ENCODE measurements at regions not wholly inside any gene's neighbourhood (a gene's known extent, or its start where the extent isn't known, plus 50 kb on each side); places are given as distances from the start of the nearest gene placed in this dataset.
A peak's percentile ranks its signal among the peaks of the same experiment; 100 is the strongest.

DNA sequence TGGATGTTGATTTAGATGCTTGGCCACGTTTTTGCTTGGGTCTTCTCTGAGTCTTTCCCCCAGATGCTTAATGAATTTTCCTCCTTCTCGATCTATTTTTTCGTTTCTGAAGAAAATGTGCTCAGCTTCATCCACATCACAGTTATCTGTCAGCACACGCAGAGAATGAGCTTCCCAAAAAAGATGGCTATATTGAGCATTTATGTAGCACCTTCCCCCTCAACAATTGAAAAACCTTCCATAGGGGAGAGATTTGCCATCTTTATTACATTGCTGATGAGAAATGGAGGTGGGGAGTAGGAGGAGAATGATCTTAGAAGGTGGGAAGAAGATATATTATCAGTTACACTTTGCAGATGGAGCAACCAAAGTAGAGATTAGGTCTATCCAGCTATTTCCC, 228.1 kb upstream of the PHYHIPL start:
- WGBS, 5 donors, result 66 to 77% (median 68%) methylated on average over 4 of the region's 4 CpGs
- TF ChIP-seq EP300 (IDR thresholded peaks at IDR 0.05), result no peak
- TF ChIP-seq POLR2A (IDR thresholded peaks at IDR 0.05), result no peak
- TF ChIP-seq CTCF (IDR thresholded peaks at IDR 0.05), result no peak
- no peak for TF ChIP-seq POLR2AphosphoS5 (IDR thresholded peaks at IDR 0.05)
- intact Hi-C loops (cut with DNase I; ENCODE audit: low total_unique reads), result no loop called here
- Histone ChIP-seq H3K27ac (no peak overlapping the region), H3K9me3 (no peaks in the 10 kb centered on the region), H3K27me3 (no peaks in the 10 kb centered on the region), H3K4me1 (no peaks in the 10 kb centered on the region), H3K4me3 (no peak overlapping the region), H3K36me3 (no peaks in the 10 kb centered on the region)
- no peak for DNase-seq

- DNase-seq, result no peak
- H3K27ac ChIP-seq, result no peak overlapping the region
- no peaks in the 10 kb centered on the region for H3K9me3 ChIP-seq
- H3K36me3 ChIP-seq, result no peaks in the 10 kb centered on the region
- H3K27me3 ChIP-seq, result no peaks in the 10 kb centered on the region
- WGBS, 5 donors, result 49 to 65% (median 57%) methylated on average over 1 of the region's 1 CpG
- TF ChIP-seq POLR2A (IDR thresholded peaks at IDR 0.05), result no peak
- TF ChIP-seq EP300 (IDR thresholded peaks at IDR 0.05), result no peak
- no peak for TF ChIP-seq CTCF (IDR thresholded peaks at IDR 0.05)
- TF ChIP-seq POLR2AphosphoS5 (IDR thresholded peaks at IDR 0.05), result no peak
- H3K4me1 ChIP-seq, result no peaks in the 10 kb centered on the region
- H3K4me3 ChIP-seq, result no peak overlapping the region
- intact Hi-C loops (cut with DNase I; ENCODE audit: low total_unique reads), result loop anchor here (10.0 kb wide), 1 partner anchor 224 kb away; the partner anchor contains the start of gene PHYHIPL
Measured at GRCh38 chr10:58950618-58951017, 225.8 kb upstream of the PHYHIPL start.

- intact Hi-C loops (cut with DNase I; ENCODE audit: low total_unique reads), result loop anchor here (10.0 kb wide), 1 partner anchor 224 kb away; the partner anchor contains the start of gene PHYHIPL
- no peak for DNase-seq
- Histone ChIP-seq H3K9me3 (no peaks in the 10 kb centered on the region), H3K27ac (peak overlapping the region in 1 of 5 donors; percentile 3), H3K27me3 (no peaks in the 10 kb centered on the region), H3K4me1 (no peaks in the 10 kb centered on the region), H3K36me3 (no peaks in the 10 kb centered on the region), H3K4me3 (no peak overlapping the region)
- no peak for TF ChIP-seq POLR2AphosphoS5 (IDR thresholded peaks at IDR 0.05)
- no peak for TF ChIP-seq EP300 (IDR thresholded peaks at IDR 0.05)
- no peak for TF ChIP-seq CTCF (IDR thresholded peaks at IDR 0.05)
- no peak for TF ChIP-seq POLR2A (IDR thresholded peaks at IDR 0.05)
- 41 to 60% (median 57%) methylated on average over 1 of the region's 1 CpG for WGBS, 5 donors
Measured at GRCh38 chr10:58951087-58951486, 225.4 kb upstream of the PHYHIPL start.

DNA sequence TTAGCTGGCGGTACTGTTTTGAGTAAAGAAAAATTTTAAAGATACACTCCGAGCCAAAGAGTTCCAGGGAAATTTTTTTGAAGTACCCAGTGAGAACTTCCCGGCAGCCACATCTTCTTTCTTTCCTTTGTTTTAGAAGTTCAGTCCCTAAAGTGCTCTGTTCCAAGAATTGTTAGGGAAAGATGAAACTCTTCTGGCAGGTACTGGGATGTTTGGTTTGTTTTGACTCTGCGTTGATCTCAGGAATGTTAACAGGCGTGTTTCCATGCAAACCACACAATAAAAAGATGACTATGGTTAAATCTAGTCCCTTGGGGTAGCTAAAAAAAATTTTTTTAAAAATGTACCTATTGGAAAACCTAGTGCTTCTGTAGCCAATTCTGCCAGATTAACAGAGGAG, 224.7 kb upstream of the PHYHIPL start:
- Histone ChIP-seq H3K36me3 (no peaks in the 10 kb centered on the region), H3K27ac (peak overlapping the region in 3 of 5 donors; percentile 3 to 39 (median 26)), H3K27me3 (no peaks in the 10 kb centered on the region), H3K9me3 (no peaks in the 10 kb centered on the region), H3K4me1 (no peaks in the 10 kb centered on the region), H3K4me3 (no peak overlapping the region)
- peak in 1 of 2 donors; percentile 65 for DNase-seq
- 54 to 65% (median 57%) methylated on average over 5 of the region's 5 CpGs for WGBS, 5 donors
- TF ChIP-seq POLR2AphosphoS5 (IDR thresholded peaks at IDR 0.05) (no peak), EP300 (IDR thresholded peaks at IDR 0.05) (no peak), POLR2A (IDR thresholded peaks at IDR 0.05) (no peak), CTCF (IDR thresholded peaks at IDR 0.05) (no peak)
- intact Hi-C loops (cut with DNase I; ENCODE audit: low total_unique reads), result loop anchor here (10.0 kb wide), 1 partner anchor 223 kb away; the partner anchor contains the start of gene PHYHIPL
